HG02943 (cell line): ENCODE measurements at regions not wholly inside any gene's neighbourhood (a gene's known extent, or its start where the extent isn't known, plus 50 kb on each side); places are given as distances from the start of the nearest gene placed in this dataset.
"Not testable (repeated sequence)": the region's sequence is repeated elsewhere in the genome, so short reads cannot be mapped to it uniquely, and the experiment has no call there.

ENCODE experiments used
- ATAC-seq: cut with Tn5 transposase; IDR thresholded peaks from one replicate; pipeline ENCODE4 v1.9.1; 2021; ENCODE audit warnings: mild to moderate bottlenecking, low read depth, moderate library complexity; ENCODE audit not compliant: unreplicated experiment

DNA sequence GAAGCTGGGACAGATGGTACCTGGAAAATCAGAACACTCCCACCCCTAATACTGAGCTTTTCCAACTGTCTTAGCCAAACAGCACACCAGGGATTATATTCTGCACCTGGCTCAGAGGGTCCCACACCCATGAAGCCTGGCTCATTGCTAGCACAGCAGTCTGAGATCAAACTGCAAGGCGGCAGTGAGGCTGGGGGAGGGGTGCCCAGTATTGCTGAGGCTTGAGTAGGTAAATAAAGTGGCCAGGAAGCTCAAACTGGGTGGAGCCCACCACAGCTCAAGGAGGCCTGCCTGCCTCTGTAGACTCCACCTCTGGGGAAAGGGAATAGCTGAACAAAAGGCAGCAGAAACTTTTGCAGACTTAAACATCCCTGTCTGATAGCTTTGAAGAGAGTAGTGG lies 403.3 kb downstream of the MBD2 start:
- ATAC-seq: not testable (repeated sequence)

DNA sequence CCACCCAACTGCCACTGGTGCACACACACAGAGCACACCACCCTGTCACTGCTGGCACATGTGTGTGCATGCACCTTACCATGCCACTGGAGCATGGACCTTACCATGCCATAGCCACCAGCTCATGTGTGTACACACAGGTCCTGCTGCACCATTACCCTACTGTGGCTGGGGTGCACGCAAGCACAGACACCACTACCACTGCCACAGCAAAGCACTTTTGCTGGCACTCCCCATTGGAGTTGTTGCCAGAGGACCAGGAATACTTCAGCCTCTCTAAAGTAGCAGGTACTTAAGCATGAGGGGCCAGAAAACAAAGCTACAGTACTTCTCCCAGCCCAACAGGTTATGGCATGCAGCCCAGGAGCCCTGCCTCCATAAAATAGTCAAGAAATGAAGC lies 404.8 kb downstream of the MBD2 start:
- ATAC-seq: no peak

DNA sequence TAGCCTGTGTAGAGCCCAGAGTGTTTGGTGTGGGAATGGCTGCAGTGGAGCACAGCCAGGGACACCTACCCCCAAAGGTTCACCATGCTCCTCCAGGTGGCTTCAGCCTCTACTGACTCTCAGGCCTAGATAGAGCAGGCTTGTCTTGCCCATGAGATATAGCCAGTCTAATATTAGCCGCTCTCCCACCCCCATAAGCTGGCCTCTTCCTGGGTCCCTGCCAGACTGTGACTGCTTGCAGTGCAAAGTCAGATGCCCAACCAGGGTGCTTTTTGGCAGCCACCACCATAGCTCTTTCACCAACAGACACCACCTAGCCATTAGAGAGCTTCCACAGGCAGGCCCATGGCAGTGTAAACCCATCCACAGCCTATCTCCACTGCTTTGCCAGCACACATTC lies 405.3 kb downstream of the MBD2 start:
- no peak for ATAC-seq

DNA sequence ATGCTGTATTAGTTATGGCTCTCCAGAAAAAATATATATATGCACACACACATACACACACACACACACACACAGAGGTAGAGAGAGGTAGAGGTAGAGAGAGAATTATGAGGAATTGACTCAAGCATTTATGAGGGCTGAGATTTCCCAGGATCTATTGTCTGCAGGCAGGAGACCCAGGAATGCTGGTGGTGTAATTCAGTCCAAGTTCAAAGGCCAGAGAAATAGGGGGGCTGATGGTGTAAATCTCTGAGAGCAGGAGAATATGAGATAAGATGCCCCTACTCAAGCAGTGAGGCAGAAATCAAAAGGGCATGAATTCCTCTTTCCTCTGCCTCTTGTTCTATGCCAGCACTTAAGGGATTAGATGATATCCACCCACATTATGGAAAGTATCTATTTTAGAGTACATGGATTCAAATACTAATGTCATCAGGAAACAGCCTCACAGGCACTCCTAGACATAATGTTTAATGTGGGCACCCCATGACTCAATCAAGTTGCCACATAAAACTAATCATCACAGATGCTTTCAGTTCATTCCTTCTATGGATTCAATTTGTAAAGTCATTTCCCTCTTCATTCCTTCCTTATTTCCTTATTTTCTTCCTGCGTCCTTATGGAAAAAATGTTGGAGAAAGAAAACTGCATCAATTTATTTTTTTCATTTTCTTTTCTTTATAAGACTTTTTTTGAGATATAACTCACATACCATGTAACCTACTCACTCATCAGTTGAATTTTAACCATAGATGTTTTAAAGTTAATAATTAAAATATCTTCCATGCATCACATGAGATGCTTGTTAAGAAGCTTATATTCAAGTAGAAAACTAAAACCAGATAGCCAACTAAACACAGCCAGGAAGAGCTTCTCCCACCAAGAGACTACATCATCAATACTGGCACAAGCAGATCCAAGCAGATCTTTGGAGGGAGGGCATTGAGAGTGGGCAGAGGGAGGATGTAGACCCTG lies 406.2 kb downstream of the MBD2 start:
- no peak for ATAC-seq

DNA sequence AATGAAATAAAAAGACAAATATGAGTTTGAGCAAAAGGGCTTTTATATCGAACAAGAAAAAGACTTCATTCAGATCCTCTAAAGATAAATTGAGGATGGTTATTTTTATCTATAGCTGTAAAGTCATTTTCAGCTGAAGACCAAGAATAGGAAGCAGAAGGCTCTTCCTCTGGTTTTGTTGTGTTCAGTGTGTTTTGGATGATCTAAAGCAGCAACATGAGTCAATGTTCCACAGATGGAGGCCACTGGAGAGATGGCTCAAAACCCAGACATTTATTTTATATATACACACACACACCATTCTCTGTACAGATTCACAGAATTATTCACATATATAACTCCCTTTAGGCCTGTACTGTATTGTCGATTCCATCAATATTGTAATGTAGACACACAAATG lies 424.3 kb downstream of the MBD2 start:
- no peak for ATAC-seq

DNA sequence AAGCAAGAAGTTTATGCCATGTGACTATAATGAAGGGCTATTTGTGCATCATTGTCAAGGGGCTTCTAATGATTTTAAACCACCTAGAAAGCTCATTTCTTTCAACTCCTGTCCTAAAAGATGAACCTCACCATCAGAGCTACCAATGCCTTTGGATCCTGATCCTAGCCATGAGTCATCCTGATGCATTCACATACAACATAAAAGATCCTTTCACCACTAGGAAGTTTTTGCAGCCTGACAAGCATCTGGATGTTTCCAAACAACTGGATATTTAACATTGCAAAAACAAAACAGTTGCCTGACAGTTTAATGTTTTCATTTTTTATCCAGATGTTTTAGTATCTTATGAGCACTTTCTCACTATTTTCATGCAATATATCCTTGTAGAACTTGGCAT lies 425.3 kb downstream of the MBD2 start:
- ATAC-seq: no peak

DNA sequence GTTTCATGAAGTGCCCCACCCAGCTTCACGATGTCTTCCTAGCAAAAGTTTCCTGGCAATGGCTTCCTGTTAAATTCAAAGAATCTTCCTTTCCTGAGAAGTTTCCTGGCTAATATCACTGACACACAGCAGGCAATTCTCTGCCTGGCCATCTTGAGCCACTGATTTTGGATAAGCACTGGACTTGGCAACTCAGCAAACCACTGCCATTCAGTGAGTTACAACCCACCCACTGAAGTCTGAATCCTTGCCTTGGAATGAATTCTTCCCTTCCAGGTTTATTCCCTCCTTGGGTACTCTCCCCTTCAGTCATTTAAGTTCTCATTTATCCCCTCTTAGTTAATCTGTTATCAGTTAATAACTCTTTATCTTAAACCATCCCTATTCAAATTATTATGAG lies 426.0 kb downstream of the MBD2 start:
- ATAC-seq: no peak

DNA sequence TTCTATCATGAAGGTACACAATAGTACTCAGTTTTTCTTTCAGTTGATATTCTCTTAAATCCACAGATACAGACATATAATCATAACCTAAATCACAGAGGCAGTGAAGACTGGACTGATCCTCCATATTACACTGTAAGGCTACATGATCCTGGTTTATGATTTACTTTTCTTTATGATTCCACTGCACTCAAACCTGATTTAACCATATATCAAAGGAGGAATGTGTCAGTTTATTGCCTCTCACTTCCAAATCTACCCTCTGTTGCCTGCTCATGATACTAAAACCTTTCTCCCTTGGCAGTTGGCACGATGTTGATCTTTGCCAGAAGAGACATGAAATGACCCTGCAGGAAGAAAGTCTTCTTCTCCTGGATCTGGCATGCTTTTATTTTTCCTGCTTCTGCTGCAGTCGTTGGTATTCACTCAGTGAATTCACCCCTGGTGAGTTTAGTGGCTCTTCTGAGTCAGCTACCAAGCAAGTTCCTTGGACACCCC lies 426.4 kb downstream of the MBD2 start:
- ATAC-seq: no peak

DNA sequence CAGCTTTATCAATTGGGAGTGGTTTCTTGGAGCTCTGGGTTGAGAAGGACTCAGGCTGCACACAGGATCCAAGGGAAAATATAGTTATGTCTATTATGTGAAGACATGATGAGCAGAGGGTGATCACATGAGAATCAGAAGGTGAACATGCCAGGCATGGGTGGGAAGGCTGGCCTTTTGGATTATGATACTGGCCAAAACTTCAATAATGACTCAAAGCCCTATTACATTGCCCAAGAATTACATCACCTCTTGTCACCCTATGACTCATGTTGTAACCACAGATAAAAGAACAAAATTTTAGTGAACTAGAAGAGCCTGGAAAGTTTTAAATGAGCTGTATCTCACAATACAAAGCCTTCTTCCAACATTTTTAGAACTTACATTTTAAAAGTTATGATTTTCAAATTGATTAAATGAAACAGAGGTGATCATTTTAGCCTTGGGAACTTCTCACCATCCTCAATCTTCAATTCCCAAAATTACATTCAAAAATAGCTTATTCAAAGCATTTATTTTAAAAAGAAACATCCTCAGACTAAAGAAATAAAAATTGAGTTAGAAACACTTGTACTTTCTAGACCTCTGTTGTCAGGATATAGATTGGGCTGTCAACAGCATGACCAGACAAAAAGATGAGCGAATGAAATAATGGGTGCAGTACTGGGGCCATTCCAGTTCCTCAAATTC lies 428.3 kb downstream of the MBD2 start:
- no peak for ATAC-seq

DNA sequence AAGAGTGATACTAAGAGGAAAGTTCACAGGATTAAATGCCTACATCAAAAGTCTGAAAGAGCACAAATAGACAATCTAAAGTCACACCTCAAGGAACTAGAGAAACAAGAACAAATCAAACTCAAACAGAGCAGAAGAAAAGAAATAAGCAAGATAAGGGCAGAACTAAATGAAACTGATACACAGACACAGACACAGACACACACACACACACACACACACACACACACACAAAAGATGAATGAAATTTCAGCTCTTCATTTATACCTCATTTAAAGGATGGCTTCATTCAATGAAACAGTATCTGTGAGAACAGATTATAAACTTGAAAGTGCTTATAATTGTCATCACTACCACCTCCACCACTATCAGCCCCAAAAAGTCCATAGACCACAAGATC lies 428.9 kb downstream of the MBD2 start:
- ATAC-seq: no peak

DNA sequence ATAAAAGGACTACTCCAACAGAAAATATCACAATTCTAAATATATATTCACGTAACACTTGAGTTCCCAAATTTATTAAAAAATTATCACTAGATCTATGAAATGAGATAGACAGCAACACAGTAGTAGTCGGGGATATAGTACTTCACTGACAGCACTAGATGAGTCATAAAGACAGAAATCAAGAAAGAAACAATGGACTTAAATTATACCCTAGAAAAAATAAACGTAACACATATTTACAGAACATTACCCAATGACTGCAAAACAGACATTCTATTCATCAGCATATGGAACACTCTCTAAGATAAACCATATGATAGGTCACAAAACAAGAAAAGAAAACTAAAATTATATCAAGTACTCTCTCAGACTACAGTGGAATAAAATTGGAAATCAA lies 429.4 kb downstream of the MBD2 start:
- ATAC-seq: no peak

DNA sequence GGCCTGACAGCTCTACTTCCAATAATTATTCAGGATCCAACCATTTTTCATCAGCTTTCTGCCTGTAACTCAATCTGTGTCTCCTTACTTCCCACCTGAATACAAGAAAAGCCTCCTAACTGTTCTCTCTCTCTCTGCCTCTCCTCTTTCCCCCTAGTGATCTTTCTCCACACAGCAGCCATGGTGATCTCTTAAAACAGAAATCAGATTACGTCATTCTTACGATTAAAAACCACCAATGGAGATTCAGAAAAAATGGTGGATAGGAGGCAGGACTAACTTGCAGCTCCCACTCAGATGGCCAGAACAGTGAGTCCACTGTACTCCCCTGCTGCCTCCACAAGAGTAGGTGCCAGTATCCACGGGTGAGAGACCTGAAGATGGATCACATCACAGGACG lies 431.7 kb downstream of the MBD2 start:
- no peak for ATAC-seq

DNA sequence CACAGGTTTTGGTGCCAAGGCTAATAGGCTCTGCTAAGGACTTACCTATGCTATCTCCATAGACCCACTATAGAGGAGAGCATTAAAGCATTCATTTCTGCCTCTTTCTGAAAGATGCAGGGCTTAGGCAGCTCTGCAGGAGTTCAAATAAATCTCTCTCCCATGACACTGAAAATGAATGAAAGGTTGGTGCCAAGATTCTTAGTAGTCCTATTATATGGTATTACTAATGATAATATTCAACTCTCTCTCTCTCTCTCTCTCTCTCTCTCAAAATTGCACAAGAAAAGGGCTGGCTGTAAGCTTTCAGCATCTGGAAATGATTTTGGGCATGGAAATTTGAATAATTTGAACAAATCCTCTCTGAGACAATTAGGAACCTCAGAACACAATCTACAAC lies 433.7 kb downstream of the MBD2 start:
- ATAC-seq: no peak

DNA sequence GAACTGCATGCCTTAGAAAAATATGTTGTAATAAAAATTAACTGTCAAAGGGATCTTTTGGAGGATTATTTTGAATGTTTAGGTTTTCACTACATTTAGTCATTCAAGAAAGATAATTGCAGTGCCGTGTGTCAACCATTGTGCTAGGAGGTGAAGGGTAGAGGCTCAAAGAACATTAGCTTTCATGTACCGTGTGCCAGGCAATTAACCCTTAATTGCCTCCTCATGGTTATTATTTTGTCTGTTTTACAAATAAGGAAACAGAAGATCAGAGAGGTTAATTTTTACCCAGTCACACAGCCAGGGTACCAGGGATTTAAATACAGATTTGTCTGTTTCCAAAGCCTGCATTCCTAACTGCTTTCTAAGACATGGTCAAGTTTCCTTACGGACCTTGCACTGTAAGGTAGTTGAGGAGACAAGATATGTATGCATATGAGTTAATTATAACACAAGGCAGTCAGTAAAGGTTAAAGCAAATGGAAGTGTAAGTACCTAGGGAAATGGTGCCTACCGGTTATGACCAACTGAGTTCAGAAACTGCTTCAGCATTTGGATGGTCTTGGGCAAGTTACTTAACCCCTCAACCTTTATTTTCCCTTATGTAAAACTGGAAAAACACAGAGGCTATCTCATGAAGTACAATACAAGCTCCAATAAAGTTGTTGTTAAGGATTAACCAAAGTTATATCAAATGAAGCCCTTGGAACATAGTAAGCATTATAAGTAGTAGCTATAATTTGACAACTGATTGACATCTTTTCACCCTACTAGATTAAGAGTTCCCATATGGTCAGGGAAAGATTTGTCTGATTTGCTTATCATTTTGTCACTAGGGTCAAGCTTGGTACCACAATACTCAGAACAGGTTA lies 434.9 kb downstream of the MBD2 start:
- ATAC-seq: no peak

DNA sequence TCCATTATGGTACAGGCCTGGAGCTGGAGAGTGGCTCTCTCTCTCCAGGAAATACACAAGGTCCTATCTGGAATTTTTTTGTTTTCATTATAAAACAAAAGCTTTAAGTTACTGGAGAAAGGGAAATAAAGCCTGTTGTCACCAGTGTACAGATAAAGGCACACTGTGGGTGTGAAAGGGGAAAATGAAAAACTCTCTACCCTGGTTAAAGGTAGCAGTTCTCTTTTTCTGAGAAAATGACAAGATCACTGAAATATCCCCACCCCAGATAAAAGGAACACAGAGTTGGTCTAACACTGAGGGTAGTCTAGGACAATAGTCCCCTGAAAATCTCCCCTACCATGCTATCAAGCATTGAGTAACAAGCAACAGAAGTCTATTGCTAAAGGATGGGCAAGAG lies 438.7 kb downstream of the MBD2 start:
- no peak for ATAC-seq

DNA sequence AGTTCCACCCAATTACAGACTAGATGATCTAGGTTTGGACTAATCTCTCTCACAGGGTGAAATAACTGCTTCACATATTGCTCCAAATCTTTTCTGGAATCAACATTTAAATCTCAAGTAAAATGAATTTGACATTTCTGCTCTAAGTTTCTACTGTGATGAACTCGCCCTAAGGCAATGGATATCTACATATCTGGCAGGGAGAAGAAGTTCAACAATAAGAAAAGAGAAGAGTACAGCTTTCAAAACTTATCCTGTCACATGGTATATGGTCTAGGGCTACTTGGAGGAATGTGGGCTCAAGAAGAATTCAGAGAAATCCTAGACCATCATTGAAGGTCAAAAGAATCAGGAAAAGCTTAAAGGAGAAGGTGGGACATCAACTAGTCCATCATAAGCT lies 440.2 kb downstream of the MBD2 start:
- no peak for ATAC-seq

DNA sequence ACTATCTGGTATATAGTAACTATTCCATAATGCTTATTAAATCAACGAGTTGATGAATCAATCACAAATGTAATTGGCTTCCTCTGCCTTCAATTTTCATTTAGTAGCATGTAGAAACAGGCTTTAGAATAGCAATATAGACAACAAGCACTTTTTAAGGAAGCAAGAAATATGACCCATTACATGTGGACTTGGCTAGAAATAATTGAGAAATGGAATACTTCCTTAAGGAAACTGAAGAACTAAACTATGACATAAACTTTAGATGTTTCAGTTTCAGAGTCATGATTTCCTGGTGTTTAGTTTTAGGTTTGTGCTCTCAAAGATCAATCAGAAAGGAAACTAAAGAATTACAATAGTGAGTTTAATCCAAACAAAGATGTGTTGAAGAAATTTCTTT lies 443.8 kb downstream of the MBD2 start:
- no peak for ATAC-seq

DNA sequence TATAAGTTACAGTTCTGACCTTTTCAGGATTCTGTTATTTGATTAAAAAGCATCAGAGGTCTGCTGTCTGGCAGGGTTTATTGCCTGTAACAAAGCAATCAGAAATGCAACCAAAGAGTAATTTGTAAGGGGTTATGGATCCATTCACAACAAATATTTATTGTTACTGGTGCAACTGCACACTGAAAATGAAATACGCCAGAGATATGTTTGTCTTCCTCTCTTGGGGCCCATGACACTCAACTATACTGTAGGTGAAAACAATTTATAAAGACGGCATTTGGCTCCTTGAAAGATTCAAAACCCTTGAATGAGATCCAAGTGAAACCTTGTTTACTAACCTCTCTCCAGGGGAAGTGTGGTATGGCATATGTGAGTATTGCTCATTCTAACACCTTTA lies 452.2 kb downstream of the MBD2 start:
- no peak for ATAC-seq

DNA sequence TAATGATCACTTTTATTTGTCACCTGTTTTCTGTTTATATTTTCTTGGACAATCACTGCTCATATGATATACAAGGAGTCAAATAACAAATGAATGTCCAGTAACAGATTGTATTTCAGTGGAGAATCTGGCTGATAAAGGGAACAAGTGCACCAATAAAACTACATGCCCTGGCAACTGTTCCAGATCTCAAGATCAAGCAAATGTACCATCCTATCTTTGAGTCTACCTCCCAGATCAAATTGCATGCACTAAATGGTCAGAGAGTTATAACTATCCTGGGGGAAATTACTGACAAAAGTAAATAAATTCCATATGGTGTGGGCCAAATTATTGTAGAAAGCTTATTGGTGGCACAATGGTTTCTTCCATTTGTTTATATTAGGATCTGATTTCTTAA lies 452.8 kb downstream of the MBD2 start:
- ATAC-seq: no peak

DNA sequence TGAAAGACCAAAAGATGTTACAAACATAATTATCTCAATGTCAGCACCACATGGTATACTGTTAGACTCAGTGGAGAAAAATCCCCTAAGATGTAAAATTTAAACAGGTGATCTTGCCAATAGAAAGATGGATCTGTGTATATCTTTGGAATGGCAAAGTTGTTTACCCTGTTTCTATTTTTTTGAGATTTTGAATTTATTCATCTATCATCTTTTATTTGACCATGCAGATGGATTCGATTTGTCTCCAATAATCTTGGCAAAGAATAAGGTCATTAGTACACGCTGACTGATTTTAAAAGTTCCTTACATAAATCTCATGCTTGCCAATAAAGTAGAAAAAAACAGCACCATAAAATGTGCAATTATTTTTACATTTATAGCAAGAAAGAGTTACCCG lies 459.3 kb downstream of the MBD2 start:
- ATAC-seq: no peak

DNA sequence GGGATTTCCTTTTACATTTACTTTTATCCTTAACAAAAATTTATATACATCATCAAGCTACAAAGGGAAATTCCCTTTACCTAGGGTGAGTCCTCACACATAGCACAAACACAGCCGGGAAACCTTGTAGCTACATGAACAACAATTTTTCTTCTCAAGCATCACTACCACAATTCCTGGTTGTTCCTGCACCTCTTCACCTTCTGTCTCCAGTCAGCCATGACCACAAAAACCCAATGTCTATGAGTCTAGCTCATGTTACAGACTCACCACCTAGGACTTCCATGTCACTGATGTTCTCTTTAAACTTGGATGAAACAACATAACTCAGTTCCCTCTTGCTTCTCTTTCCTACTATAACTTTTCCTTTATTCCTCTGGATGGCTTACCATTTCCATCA lies 460.4 kb downstream of the MBD2 start:
- ATAC-seq: no peak
